HFFc6 (cell line): ENCODE measurements at regions not wholly inside any gene's neighbourhood (a gene's known extent, or its start where the extent isn't known, plus 50 kb on each side); places are given as distances from the start of the nearest gene placed in this dataset.

Experiments
- DNase-seq: peaks from one replicate; pipeline ENCODE4 v3.0.0-alpha.2; 2018
- H3K27ac Mint-ChIP-seq: 2 replicates; pipeline ENCODE4 v1.8.0; 2020; ENCODE audit warnings: mild to moderate bottlenecking, mixed read lengths
- H3K27me3 Mint-ChIP-seq: 2 replicates; pipeline ENCODE4 v1.8.0; 2021; ENCODE audit warnings: mild to moderate bottlenecking, moderate library complexity, mixed read lengths; ENCODE audit not compliant: insufficient read depth
- H3K36me3 Mint-ChIP-seq: 2 replicates; pipeline ENCODE4 v1.8.0; 2021; ENCODE audit warnings: low read depth, mixed read lengths
- H3K4me1 Mint-ChIP-seq: 2 replicates; pipeline ENCODE4 v1.8.0; 2020; ENCODE audit warnings: low read depth, mixed read lengths
- H3K4me3 Mint-ChIP-seq: 2 replicates; pipeline ENCODE4 v1.8.0; 2020; ENCODE audit warnings: mild to moderate bottlenecking, moderate library complexity, mixed read lengths
- H3K9me3 Mint-ChIP-seq: 2 replicates; pipeline ENCODE4 v1.8.0; 2020; ENCODE audit warnings: mild to moderate bottlenecking, mixed read lengths
- CTCF ChIP-seq: fragments of 200-600 bp; sonication (generic); IDR thresholded peaks from 2 replicates; pipeline ENCODE4 v1.5.0; 2021; ENCODE audit warnings: antibody characterized with exemption, mild to moderate bottlenecking

- no peak overlapping the region for H3K4me3 Mint-ChIP-seq
- H3K27ac Mint-ChIP-seq, result no peak overlapping the region
- no peak for DNase-seq
- peaks cover under 1% of the 10 kb centered on the region; the same call in 1 of the 2 replicates for H3K27me3 Mint-ChIP-seq
- H3K9me3 Mint-ChIP-seq, result no peaks in the 10 kb centered on the region; the same call in 1 of the 2 replicates
- no peak for TF ChIP-seq CTCF
- H3K36me3 Mint-ChIP-seq, result no peaks in the 10 kb centered on the region
- peaks cover 11% of the 10 kb centered on the region; the same call in 1 of the 2 replicates for H3K4me1 Mint-ChIP-seq
Measured at GRCh38 chr13:34886121-34886875, 55.8 kb upstream of the NBEA start.

- H3K9me3 Mint-ChIP-seq, result no peaks in the 10 kb centered on the region; the same call in 1 of the 2 replicates
- no peak for DNase-seq
- H3K36me3 Mint-ChIP-seq, result no peaks in the 10 kb centered on the region
- H3K27ac Mint-ChIP-seq, result no peak overlapping the region
- peaks cover 11% of the 10 kb centered on the region; the same call in 1 of the 2 replicates for H3K4me1 Mint-ChIP-seq
- TF ChIP-seq CTCF, result no peak
- no peak overlapping the region for H3K4me3 Mint-ChIP-seq
- no peaks in the 10 kb centered on the region for H3K27me3 Mint-ChIP-seq
Measured at GRCh38 chr13:34886987-34887386, 55.1 kb upstream of the NBEA start.
